HG03342 (cell line): ENCODE measurements at regions not wholly inside any gene's neighbourhood (a gene's known extent, or its start where the extent isn't known, plus 50 kb on each side); places are given as distances from the start of the nearest gene placed in this dataset.
"Not testable (repeated sequence)": the region's sequence is repeated elsewhere in the genome, so short reads cannot be mapped to it uniquely, and the experiment has no call there.

Experiments
- ATAC-seq: cut with Tn5 transposase; IDR thresholded peaks from one replicate; pipeline ENCODE4 v1.9.1; 2021; ENCODE audit warnings: mild to moderate bottlenecking, moderate library complexity; ENCODE audit not compliant: unreplicated experiment

DNA sequence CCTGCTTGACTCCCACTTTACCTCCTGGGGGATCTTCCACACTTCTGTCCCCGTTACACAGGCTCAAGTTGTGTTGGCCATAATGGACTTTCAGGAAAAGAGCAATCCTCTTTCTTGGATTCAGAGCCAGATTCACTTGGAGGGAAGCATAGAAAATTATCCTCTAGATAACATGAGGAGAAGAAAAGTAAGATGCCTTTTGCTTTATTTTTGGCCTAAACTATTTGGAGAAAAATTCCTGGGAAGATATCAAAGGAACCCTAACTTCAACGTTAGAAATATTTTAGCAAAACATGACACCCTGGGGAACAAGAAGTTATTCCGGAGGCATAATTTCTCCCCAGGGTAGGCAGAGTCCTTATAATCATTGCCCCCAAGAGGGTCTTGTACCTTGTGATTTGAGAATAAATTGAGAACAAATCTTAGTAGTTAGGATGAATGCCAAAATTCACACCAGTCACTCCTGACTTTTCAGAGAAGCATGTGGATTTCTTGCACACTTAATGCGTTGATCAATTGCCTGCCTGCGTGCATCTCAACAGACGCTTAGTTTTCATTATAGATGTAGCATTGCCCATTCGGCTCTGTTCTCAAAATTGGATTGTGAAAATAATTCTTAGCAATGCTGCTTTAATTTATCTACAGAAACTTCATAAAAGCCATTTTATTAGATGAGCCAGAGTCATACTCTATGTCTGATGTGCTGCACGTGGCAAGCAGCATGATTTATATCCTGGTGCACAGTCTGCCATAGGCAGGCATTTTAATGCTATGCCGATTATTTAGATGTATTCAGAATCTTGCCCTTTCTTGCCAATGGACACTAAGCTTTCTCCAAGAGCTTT, 224.4 kb downstream of the C7orf25 start:
- ATAC-seq, result no peak

DNA sequence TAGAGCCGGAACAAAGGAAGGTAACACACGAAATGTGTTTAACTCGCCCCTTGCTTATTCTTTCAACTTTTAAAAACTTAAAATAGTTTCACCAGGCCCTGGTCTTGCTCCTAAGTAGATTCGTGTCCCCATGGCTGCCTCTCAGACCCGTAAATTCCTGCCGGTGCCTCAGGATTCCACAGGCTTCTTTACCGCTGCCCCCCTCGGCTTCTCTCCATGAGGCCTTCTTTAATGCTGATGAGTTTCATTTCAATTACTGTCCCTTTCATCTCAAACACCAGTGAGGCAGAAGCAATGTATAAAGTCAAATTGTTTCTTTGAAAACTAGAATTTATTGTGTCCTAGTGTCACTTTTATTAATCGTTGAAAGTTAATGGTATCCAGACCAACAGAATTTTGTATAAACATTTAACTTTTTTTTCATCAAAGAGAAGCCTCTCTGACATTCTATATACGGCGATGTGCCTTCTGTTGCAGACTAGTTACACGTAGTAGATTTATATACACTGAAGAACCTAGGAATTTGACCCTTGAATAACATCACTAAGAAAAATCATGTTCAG, 225.2 kb downstream of the C7orf25 start:
- ATAC-seq, result no peak

DNA sequence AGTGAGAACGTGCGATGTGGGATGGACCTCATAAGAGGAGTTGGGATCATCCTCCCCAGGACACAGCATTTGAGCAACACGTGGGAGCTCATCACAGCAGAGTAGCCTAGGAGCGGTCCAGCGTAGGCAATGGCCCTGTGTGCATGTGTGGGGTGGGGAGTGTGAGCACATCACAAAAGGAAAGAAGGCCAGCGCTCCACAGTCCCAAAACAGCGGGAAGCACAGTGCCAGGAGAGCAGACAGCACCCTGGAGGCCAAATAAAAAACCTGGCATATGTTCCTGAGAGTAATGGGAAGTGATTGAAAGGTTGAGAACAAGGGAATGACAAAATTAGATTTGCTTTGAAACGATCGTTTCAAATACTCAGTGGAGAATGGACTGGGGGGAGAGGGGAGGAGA, 226.0 kb downstream of the C7orf25 start:
- no peak for ATAC-seq

DNA sequence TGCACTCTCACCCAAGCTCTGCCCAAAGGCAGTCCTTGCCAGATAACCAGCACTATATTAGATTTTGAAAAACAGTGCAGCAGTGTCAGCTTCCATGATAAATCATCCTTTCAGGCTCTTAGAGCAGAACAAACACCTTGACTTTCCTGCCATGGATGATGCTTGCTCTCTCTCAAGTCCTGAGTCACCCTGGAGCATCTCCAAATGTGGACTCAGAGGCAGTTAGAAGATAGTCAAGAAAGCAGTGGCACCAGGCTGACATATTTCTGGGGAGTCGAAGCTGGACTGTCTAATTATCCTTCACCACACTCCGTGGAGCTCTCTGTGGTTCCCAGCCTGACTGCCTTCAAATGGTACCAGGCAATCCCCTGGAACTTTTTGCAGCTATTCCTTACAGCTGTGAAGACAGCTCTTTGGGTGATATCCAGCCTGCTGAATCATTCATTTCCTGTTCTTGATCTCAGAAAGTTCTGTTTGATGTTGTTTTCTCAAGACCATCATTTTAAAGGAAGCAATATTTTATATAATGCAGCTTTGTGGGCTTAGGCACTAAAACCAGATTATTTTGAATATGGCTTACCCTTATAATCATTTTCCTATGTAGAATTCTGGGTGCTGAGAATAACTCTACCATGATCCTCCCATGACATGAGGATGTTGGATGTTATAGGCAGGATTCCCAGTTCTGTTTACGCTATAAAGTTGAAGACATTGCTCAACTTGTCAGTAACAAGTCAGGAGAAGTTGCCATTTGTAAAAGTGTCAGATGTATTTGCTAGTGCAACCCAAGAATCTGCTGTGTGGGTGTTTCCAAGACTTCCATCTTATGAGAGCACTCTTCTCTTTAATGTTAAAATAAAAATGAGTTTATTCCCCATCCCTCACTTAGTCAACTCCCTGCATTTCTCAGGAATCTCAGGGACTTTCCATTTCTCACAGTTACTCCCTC, 233.8 kb downstream of the C7orf25 start:
- no peak for ATAC-seq

DNA sequence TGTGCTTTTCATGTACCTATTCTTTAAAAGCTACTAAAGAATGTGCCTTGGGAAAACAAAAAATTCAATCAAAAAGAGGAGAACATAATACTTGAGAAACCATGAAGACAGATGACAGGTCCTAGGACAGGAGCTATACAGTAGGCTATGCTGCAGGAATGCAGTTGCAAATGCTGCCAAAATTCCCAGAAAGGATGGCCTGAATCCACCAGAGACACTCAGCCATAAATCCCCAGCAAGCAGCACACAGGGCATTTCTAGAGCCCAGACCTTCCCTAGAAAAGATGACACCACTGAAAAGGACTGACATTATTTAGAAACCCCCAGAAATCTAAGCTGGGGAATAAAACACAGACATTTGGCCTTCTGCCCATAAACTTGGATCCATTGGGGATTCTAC, 237.3 kb downstream of the C7orf25 start:
- no peak for ATAC-seq

DNA sequence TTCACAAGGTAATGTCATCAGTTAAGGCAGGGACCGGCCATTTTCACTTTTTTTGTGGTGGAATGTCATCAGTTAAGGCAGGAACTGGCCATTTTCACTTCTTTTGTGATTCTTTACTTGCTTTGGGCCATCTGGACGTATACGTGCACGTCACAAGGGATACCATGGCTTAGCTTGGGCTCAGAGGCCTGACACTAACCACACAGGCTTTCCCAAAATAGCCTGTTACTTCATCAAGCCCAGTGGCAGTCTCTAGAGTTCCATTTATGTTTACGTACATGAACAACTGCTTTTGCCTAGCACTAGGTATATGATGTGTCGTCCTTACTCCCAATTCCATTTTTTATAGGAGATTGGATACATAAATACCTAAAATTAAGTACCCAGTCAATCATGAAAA, 237.9 kb downstream of the C7orf25 start:
- no peak for ATAC-seq

DNA sequence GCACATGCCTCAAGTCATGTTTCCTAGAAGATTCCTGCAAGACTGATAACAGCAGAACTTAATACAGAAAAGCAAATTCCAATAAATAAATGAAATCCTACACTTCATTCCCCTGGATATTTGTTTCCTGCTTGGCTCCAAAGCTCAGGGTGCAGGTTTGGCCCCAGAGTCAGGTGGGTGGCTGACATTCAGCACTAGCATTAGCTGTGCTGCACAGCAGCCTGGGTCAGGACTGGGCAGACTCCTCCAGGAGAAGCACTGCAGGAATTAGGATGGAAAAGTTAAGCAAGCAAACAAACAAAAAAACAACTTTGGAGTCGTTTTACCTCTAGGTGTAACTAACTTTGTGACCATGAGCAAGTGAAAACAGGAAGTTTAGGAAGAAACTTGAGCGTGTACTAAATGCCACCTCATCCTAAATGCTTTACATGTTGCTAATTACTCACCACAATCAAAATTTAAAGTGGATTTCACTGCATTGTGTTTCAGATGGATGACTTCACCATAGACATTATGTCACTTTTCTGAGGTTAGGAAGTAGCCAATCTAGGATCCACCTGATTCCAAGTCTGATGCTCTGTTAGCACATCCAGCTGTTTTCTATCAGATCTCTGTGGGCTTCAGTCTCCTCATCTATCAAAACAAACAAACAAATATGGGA, 239.4 kb downstream of the C7orf25 start:
- ATAC-seq, result no peak

DNA sequence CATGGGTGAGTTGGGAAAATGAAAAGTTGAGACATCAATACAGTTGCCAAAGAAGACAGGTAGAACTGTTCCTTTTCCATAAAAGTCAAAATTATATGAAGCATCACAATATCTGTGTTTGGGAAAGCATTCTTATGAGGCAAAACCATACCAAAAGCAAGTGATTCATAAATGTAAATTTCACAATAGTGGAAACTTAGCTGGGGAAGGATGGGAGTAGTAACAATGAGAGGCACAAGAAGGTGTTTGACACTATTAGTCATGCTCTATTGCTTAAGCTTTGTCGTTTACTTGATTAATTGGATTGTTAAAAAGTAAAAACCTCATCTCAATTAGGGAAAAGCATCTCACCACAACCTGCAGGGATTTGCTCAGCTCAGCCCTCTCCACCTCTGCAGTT, 240.2 kb downstream of the C7orf25 start:
- no peak for ATAC-seq

DNA sequence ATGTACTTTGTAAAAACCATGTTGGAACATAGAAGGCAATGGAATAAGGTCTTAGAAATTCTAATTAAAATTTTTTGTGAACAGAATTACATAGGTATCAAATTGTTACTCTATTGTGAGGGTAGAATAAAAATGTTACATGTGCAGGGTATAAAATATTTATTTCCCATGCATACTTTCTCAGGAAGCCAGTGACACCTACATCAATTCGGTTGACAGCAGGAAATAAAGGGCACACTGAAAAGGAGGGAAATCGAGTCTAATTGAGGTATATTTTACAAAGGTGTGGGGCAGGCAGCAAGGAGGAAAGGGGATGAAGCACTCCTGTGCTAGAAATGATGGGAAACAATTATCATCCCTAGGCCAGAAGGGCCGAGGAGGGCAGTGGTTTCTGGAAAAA, 244.9 kb downstream of the C7orf25 start:
- no peak for ATAC-seq

DNA sequence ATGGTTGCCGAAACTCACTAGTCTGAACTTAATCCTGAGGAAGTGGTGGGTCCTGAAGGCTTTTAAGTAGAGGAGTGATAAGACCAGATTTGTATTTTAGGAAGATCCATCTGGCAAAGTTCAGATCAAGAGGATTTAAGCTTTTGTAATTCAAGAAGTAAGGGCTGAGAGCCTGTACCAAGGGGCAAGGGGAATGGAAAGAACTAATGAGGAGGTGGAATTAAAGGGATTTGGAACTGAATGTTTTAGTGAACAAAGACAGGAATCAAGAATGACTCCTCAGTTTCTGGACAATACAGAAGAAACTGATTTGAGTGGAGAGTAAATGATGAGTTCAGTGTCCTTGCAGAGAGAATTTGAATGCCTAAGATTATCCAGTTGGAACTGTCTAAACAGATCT, 249.0 kb downstream of the C7orf25 start:
- no peak for ATAC-seq

DNA sequence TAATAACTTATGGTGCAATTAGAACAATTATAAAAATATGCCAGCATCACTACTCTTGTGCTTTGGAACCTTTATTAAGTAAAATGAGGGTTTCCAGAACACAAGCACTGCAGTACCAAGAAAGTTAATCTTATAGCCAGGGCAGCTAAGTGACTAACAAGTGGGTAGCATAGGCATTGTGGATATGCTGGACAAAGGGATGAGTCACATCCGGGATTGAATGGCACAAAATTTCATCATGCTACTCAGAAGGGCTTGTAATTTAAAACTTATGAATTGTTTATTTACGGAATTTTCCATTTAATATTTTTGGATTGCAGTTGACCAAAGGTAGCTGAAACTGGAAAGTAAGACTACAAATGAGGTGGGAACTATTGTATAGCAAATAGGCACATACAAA, 250.6 kb downstream of the C7orf25 start:
- no peak for ATAC-seq

DNA sequence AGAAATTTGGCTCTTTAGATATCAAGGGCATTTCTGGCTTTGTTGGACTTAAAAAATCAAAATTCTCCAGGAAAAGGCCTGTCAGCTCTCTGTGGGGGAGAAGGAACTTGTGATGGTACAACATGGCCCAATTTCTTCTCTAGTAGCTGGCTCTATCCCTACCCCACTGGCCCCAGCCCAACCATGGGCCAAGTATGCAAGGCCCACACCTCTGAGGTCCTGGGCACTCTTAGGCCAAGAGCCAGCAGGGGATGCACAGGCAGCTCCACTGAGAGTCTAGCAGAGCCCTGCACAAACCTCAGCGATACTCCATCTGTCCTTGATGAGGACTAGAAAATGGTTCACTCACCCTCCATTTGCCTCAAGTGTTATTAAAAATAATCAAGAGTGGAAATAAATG, 261.2 kb downstream of the C7orf25 start:
- ATAC-seq, result no peak

DNA sequence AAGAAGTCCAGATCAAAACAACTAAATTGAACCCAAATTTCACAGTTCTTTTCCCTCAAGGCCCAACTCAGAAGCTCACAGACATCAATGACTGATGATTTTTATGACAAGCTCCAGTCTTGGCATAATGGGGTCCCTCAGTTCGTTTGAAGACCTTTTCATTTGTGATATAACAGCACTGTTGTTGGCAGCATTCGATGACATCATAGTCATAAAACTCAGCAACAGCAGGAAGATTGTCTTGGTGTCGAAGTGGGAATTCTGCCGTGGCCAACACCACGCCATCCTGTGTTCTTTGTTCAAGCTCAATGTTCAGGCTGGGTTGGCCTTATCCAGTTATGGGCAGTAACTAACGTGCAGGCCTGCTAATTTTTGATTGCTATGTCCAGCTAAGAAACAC, 261.7 kb downstream of the C7orf25 start:
- ATAC-seq, result no peak

DNA sequence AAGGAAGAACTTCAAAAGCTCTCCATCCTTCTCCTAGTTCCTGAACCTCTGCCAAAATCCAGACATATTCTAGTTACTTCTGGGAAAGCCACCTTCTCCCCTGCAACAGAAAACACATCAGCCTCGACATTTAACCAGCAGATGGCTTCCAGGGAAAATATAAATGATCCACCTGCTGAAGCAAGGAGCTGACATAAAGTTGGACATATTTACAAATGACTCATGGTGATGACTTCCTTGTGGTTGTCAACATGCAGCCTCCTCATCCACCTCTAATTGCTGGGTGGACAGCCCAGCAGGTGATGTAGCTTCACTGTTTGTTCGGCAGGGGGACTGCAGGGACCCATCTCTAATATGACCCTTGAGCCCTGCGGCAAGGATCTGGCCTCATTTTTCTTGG, 266.0 kb downstream of the C7orf25 start:
- no peak for ATAC-seq

DNA sequence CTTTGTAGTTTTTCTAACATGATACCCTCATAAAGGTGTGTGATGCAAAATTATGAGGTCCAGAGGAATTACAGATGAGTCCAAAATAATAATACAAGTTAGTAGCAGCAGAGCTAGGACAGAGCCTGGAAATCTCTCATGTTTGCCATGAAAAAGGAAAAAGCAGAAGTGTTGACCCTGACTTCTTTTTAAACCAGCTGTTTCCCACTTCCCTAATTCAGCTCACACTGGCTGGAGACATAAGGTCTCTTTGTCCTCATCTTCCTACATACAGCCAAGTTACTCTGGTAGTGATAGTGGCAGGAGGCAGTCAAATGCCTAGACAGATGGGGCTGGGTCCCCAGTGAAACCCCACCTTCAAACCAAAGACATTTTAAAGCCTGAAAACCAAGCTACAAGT, 269.2 kb downstream of the C7orf25 start:
- no peak for ATAC-seq

DNA sequence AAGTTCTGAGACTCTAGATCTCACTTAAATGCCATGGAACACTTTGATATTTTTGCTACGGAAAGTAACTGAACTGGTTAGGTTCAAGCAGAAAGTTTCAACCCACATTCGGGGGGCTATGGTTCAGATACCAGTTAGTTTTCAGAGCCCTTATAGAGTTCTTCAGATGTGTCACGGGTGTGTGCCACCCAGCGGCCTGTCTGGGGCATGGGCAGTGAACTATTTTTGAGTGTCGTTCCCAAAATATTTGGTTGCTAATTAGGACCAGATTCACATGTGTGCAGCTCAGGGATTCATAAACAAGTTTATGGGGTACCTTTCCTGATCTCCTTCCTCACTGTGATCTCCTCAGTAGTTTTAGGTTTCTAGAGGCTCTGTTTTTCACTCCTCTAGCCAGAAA, 271.9 kb downstream of the C7orf25 start:
- no peak for ATAC-seq

DNA sequence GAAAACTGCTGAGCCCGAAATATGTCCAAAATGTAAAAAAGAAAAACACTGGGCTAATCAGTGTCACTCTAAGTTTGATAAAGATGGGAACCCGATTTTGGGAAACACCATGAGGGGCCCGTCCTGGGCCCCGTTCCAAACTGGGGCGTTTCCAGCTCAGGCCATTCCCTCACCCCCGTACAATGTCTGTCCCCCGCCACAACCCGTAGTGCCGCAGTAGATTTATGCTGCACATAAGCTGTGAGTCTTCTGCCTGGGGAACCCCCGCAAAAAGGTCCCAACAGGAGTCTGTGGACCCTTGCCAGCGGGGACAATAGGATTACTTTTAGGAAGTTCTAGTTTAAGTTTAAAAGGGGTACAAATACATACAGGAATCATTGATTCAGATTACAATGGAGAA, 275.5 kb downstream of the C7orf25 start:
- not testable (repeated sequence) for ATAC-seq

DNA sequence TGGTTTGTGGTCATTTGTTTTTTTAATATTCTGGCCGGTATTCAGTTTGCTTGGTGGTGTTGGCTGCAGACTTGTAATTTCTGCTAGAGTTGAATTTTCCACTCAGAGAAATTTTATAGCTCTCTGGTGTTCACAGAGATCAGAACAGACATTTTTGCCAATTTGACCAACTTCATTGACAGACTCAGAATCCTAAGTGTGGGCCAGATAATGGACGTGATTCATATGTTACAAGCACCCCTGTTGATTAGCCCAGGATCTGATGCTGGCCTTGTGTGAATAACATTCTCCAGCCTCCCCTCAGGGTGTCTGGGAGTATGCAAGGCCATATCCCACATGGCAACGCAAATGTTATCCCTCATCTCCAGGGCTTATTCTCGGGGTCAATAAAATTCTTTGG, 283.8 kb downstream of the C7orf25 start:
- no peak for ATAC-seq

DNA sequence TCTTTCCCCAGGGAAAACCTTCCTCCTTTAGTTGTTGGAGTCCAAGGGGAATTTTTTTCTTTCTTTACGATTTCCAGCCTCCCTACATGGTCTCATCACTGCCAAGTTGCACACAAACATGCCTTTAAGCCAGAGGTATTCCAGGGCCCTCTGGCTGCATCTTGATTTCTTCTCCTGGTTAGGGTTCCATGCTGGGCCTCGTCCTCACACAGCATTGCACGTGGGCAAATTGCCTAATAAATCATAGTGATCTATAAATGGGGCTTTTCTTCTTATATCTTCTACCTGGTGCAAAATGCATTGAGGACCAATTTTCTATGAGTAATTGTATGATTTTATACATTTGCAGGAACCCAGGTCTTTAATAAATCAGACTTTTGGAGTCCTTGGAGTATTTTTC, 284.2 kb downstream of the C7orf25 start:
- ATAC-seq, result no peak

DNA sequence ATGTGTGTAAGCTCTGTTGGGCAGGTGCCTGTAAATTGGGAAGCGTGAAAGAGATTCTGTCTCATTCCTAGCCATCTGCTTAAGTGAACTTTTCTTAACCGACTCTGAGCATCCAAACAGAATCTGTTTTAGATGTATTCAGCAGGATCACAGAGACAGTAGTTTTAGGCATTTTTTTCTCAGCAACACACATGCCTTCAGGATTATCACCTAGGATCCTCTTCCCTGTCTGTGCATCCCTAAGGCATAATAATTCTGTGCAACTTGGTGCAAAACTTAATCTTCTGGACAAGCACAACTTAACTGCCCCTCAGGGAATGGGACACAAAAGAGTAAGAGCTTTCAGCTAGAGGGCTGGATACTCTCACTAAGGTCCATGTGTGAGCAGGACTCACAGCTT, 284.8 kb downstream of the C7orf25 start:
- ATAC-seq, result no peak

DNA sequence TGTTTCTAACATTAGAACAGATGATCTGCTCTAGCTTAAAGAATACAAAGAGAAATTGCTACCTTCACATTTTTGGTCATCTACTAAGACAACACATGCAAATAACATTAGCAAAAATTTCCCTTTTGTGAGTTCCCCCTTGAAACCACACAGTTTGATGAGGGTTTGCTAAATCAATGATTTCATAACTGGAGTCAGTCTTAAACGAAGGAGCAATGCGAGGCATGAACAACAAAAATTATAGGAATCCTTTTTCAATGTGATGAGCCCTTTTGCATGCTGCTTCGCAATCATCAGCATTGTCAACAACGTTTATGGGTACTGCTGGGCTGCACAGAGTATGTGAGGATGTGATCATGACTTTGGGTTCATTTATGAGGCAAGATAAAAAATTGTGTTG, 286.4 kb downstream of the C7orf25 start:
- no peak for ATAC-seq
